CD14-positive monocyte (primary cell): ENCODE measurements at regions not wholly inside any gene's neighbourhood (a gene's known extent, or its start where the extent isn't known, plus 50 kb on each side); places are given as distances from the start of the nearest gene placed in this dataset.

Experiments used
- DNase-seq, 3 donors: peaks; one replicate each; pipeline ENCODE4 v3.0.0-alpha.2; 2011 to 2022
- H2AFZ ChIP-seq: 2 replicates; pipeline ENCODE4 v1.6.0; 2012; ENCODE audit warnings: mild to moderate bottlenecking, low read depth, low read length, inconsistent platforms; ENCODE audit not compliant: insufficient read depth, poor library complexity, severe bottlenecking
- H3K27ac ChIP-seq, 2 donors: 1 replicate in 1 of 2; 2 replicates in 1 of 2; pipeline ENCODE4 v1.5.1; 2012 to 2013; ENCODE audit warnings: low read length in 2 of 2, control low read depth in 1 of 2, inconsistent platforms in 1 of 2, low read depth in 1 of 2, mild to moderate bottlenecking in 1 of 2
- H3K27me3 ChIP-seq, 2 donors: one replicate each; pipeline versions ENCODE4 v1.6.0 to v1.6.1; 2011 to 2013; ENCODE audit warnings: low read length in 2 of 2; ENCODE audit not compliant: control insufficient read depth in 2 of 2, insufficient read depth in 2 of 2
- H3K36me3 ChIP-seq, 2 donors: replicated peaks in 1 of 2; 1 replicate in 1 of 2; 2 replicates in 1 of 2; pipeline versions ENCODE4 v1.5.1 to v1.6.1; 2012 to 2013; ENCODE audit warnings: low read length in 2 of 2, control low read depth in 1 of 2, inconsistent platforms in 1 of 2, mild to moderate bottlenecking in 1 of 2; ENCODE audit not compliant: insufficient read depth in 2 of 2, control insufficient read depth in 1 of 2
- H3K4me1 ChIP-seq, 2 donors: 1 replicate in 1 of 2; 2 replicates in 1 of 2; pipeline versions ENCODE4 v1.5.1 to v1.6.1; 2012 to 2013; ENCODE audit warnings: low read length in 2 of 2, control low read depth in 1 of 2, inconsistent platforms in 1 of 2, mild to moderate bottlenecking in 1 of 2, moderate library complexity in 1 of 2; ENCODE audit not compliant: insufficient read depth in 2 of 2, control insufficient read depth in 1 of 2
- H3K4me2 ChIP-seq: replicated peaks from 2 replicates; pipeline ENCODE3; 2012; ENCODE audit warnings: low read length, moderate library complexity, mild to moderate bottlenecking; ENCODE audit not compliant: poor library complexity, severe bottlenecking; ENCODE audit errors: extremely low read depth
- H3K4me3 ChIP-seq, 3 experiments: fragments of 200-600 bp in 1 of 3; sonication (generic) in 1 of 3; replicated peaks in 1 of 3; 1 replicate in 2 of 3; 2 replicates in 1 of 3; pipeline ENCODE4 v1.5.1; 2011 to 2013; ENCODE audit warnings: low read length in 3 of 3, mild to moderate bottlenecking in 3 of 3, control low read depth in 2 of 3, low read depth in 2 of 3, inconsistent platforms in 1 of 3, moderate library complexity in 1 of 3
- H3K79me2 ChIP-seq: 2 replicates; pipeline ENCODE4 v1.6.0; 2012; ENCODE audit warnings: mild to moderate bottlenecking, control low read depth, inconsistent platforms, low read length, moderate library complexity; ENCODE audit not compliant: insufficient read depth
- H3K9ac ChIP-seq: 2 replicates; pipeline ENCODE4 v1.6.0; 2017; ENCODE audit warnings: low read length, mild to moderate bottlenecking; ENCODE audit not compliant: insufficient read depth, poor library complexity, severe bottlenecking
- H3K9me3 ChIP-seq, 2 donors: replicated peaks in 1 of 2; 1 replicate in 1 of 2; 2 replicates in 1 of 2; pipeline versions ENCODE4 v1.5.1 to v1.6.1; 2012 to 2013; ENCODE audit warnings: low read length in 2 of 2, control low read depth in 1 of 2; ENCODE audit not compliant: control insufficient read depth in 1 of 2, insufficient read depth in 1 of 2
- H4K20me1 ChIP-seq: 2 replicates; pipeline ENCODE4 v1.6.0; 2012; ENCODE audit warnings: mild to moderate bottlenecking, low read length, control low read depth, moderate library complexity; ENCODE audit not compliant: insufficient read depth
- H3K27ac Mint-ChIP-seq, 7 donors: one replicate each; pipeline ENCODE4 v1.8.0; 2020; ENCODE audit warnings: mild to moderate bottlenecking in 7 of 7, mixed read lengths in 7 of 7, moderate library complexity in 6 of 7, inconsistent platforms in 2 of 7
- H3K27me3 Mint-ChIP-seq, 3 donors: one replicate each; pipeline ENCODE4 v1.8.0; 2021 to 2022; ENCODE audit warnings: low read depth in 3 of 3, mild to moderate bottlenecking in 3 of 3, mixed read lengths in 3 of 3, moderate library complexity in 3 of 3, inconsistent platforms in 1 of 3
- H3K36me3 Mint-ChIP-seq, 2 donors: one replicate each; pipeline ENCODE4 v1.8.0; 2020; ENCODE audit warnings: mixed read lengths in 2 of 2, inconsistent platforms in 1 of 2, mild to moderate bottlenecking in 1 of 2
- H3K4me1 Mint-ChIP-seq: one replicate; pipeline ENCODE4 v1.8.0; 2020; ENCODE audit warnings: mild to moderate bottlenecking, mixed read lengths
- H3K4me3 Mint-ChIP-seq, 2 donors: one replicate each; pipeline ENCODE4 v1.8.0; 2020; ENCODE audit warnings: mild to moderate bottlenecking in 2 of 2, mixed read lengths in 2 of 2, moderate library complexity in 1 of 2
- H3K9me3 Mint-ChIP-seq, 7 donors: one replicate each; pipeline ENCODE4 v1.8.0; 2020 to 2022; ENCODE audit warnings: mixed read lengths in 7 of 7, mild to moderate bottlenecking in 6 of 7, moderate library complexity in 6 of 7, inconsistent platforms in 2 of 7
- WGBS: methylation state at CpG from one replicate; pipeline ENCODE4 v1.1.5; 2013; ENCODE audit warnings: missing lambda C conversion rate; ENCODE audit not compliant: insufficient coverage; 5-methylcytosine and 5-hydroxymethylcytosine counted together
- intact Hi-C, 2 donors: fragments of 100-400 bp; cut with micrococcal nuclease; formaldehyde crosslinking; loops; one replicate each; pipeline versions ENCODE4 v1.15.0 to v1.15.1; 2023
- TF ChIP-seq, protein P1 (sequence below): fragments of 200-600 bp; IDR thresholded peaks from one replicate; pipeline ENCODE4 v1.8.0; 2022; ENCODE audit warnings: antibody characterized with exemption, mild to moderate bottlenecking

DNA sequence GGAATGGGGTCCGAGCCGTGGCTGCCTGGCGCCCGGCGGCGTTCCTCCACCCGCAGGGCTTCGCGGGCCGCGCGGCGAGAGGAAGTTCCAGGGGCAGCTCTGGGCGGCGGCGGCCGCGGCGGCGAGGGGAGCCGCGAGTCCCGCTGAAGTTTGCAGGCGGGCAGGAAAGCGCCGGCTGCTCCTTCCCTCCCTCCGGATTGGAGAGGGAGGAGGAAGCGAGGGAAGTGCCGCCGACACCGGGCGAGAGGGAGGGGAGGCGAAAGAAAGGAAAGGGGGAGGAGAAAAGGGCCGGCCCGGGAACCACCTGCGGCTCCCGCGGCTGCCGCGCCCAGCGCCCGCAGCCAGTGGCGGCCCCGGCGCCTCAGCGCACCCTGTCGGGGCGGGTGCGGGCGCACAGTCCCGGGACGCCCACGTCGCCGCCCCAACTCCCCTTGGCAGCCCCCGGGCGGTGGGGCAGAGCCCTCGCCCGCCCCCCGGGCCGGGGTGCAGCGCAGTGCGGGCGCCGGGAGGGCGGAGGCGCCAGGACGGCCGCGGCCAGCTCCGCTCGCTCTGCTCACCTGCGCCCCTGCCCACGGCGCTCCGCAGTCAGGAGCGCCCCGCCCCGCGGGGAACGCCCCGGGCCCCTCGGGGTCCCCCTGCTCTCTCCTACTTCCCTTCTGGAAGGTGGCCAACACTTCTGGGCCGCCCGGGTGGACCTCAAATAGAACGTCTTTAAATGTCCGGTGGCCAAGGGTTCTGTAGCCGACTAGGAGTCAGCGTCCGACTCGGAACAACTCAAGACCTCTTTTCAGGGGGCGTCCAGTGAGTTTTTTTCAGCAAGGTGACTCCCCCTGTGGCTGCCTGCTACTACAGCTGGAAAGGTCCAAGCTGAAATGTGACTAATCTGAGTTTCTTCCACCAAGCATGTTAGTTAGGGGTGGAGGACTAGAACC, 80.3 kb upstream of the CCDC28A start:
- H3K27ac Mint-ChIP-seq = peak overlapping the region in 3 of 7 donors; percentile 40 to 70 (median 54)
- TF ChIP-seq, protein P1, sequence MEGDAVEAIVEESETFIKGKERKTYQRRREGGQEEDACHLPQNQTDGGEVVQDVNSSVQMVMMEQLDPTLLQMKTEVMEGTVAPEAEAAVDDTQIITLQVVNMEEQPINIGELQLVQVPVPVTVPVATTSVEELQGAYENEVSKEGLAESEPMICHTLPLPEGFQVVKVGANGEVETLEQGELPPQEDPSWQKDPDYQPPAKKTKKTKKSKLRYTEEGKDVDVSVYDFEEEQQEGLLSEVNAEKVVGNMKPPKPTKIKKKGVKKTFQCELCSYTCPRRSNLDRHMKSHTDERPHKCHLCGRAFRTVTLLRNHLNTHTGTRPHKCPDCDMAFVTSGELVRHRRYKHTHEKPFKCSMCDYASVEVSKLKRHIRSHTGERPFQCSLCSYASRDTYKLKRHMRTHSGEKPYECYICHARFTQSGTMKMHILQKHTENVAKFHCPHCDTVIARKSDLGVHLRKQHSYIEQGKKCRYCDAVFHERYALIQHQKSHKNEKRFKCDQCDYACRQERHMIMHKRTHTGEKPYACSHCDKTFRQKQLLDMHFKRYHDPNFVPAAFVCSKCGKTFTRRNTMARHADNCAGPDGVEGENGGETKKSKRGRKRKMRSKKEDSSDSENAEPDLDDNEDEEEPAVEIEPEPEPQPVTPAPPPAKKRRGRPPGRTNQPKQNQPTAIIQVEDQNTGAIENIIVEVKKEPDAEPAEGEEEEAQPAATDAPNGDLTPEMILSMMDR = no peak
- Histone ChIP-seq H3K9ac (peak overlapping the region; percentile 76), H4K20me1 (peaks cover 9% of the 10 kb centered on the region), H3K4me3 (peak overlapping the region; percentile 50 to 76 (median 76)), H3K27ac (peak overlapping the region in 1 of 2 donors; percentile 23), H3K36me3 (no peaks in the 10 kb centered on the region), H3K27me3 (peaks cover 3 to 23% of the 10 kb centered on the region in 2 donors), H3K9me3 (no peaks in the 10 kb centered on the region), H3K79me2 (no peaks in the 10 kb centered on the region), H3K4me2 (peak overlapping the region; percentile 87), H2AFZ (peak overlapping the region; percentile 85), H3K4me1 (peaks cover 13 to 17% of the 10 kb centered on the region in 2 donors)
- WGBS = under 1% methylated on average over 76 of the region's 92 CpGs
- peak; percentile 40 to 52 (median 41) for DNase-seq
- peak overlapping the region; percentile 89 to 92 for H3K4me3 Mint-ChIP-seq
- H3K36me3 Mint-ChIP-seq = peaks cover 0 to 2% of the 10 kb centered on the region in 2 donors
- peaks cover 0 to 3% (median 0%) of the 10 kb centered on the region in 7 donors for H3K9me3 Mint-ChIP-seq
- H3K27me3 Mint-ChIP-seq = peaks cover 29 to 36% (median 33%) of the 10 kb centered on the region in 3 donors
- intact Hi-C loops = loop anchor here (5.0 to 10.0 kb wide), 3 partner anchors 79 to 101 kb away; partner anchors contain the start of gene CCDC28A (in 1 of the 2)
- peaks cover 12% of the 10 kb centered on the region for H3K4me1 Mint-ChIP-seq

DNA sequence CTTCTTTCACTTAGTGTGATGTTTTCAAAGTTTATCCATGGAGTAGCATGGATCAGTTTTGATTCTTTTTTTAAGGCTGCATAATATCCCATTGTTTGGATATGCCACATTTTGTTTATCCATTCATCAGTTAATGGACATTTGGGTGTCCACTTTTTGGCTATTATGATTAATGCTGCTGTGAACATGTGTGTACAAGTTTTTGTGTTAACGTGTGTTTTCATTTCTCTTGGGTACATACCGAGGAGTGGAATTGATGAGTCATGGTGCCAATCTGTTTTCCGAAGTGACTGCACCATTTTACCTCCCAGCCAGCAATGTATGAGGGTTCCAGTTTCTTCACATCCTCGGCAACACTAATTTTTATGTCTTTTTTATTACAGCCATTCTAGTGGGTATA, 78.4 kb upstream of the CCDC28A start:
- Histone ChIP-seq H3K9ac (no peak overlapping the region), H3K4me3 (no peak overlapping the region), H3K36me3 (no peaks in the 10 kb centered on the region), H3K4me2 (no peak overlapping the region), H3K9me3 (no peaks in the 10 kb centered on the region), H3K4me1 (peaks cover 13 to 17% of the 10 kb centered on the region in 2 donors), H3K27ac (no peak overlapping the region), H3K27me3 (peaks cover 3 to 23% of the 10 kb centered on the region in 2 donors), H4K20me1 (peaks cover 9% of the 10 kb centered on the region), H2AFZ (no peak overlapping the region), H3K79me2 (no peaks in the 10 kb centered on the region)
- H3K36me3 Mint-ChIP-seq = peaks cover 0 to 2% of the 10 kb centered on the region in 2 donors
- H3K4me1 Mint-ChIP-seq = peaks cover 12% of the 10 kb centered on the region
- no peak for DNase-seq
- H3K27me3 Mint-ChIP-seq = peaks cover 30 to 39% (median 33%) of the 10 kb centered on the region in 3 donors
- H3K9me3 Mint-ChIP-seq = peaks cover 0 to 3% (median 0%) of the 10 kb centered on the region in 7 donors
- intact Hi-C loops = loop anchor here in 1 of 2 donors (10.0 kb wide), 1 partner anchor 100 kb away; no protein-coding TSS in a partner anchor
- no CpG with 5 or more reads among the region's 4 CpGs for WGBS
- TF ChIP-seq, protein P1 = no peak
- no peak overlapping the region for H3K27ac Mint-ChIP-seq
- no peak overlapping the region for H3K4me3 Mint-ChIP-seq
